ENCODE measurements at regions not wholly inside any gene's neighbourhood (a gene's known extent, or its start where the extent isn't known, plus 50 kb on each side); places are given as distances from the start of the nearest gene placed in this dataset.

GRCh38 chr5:10904862-10905432 is 143.9 kb upstream of the DAP start:
- no peak for TF ChIP-seq CTCF (IDR thresholded peaks at IDR 0.05; ENCODE audit: low read depth, low read length)
- no peak for DNase-seq (ENCODE audit: extremely low read depth, low read depth)

GRCh38 chr5:10903786-10904560 is 142.9 kb upstream of the DAP start:
- no peak for DNase-seq (ENCODE audit: extremely low read depth, low read depth)
- TF ChIP-seq CTCF (IDR thresholded peaks at IDR 0.05; ENCODE audit: low read depth, low read length): no peak

GRCh38 chr5:10902145-10902544 is 141.1 kb upstream of the DAP start:
- no peak for TF ChIP-seq CTCF (IDR thresholded peaks at IDR 0.05; ENCODE audit: low read depth, low read length)
- DNase-seq (ENCODE audit: extremely low read depth, low read depth): peak; percentile 18

- no peak for TF ChIP-seq CTCF (IDR thresholded peaks at IDR 0.05; ENCODE audit: low read depth, low read length)
- DNase-seq (ENCODE audit: extremely low read depth, low read depth): no peak
Measured at GRCh38 chr5:10898514-10898913, 137.5 kb upstream of the DAP start.

- no peak for TF ChIP-seq CTCF (IDR thresholded peaks at IDR 0.05; ENCODE audit: low read depth, low read length)
- DNase-seq (ENCODE audit: extremely low read depth, low read depth): no peak
Measured at GRCh38 chr5:10896016-10896415, 135.0 kb upstream of the DAP start.

- TF ChIP-seq CTCF (IDR thresholded peaks at IDR 0.05; ENCODE audit: low read depth, low read length): no peak
- DNase-seq (ENCODE audit: extremely low read depth, low read depth): peak; percentile 10
Measured at GRCh38 chr5:10894445-10895054, 133.5 kb upstream of the DAP start.

GRCh38 chr5:10892911-10893215 is 131.8 kb upstream of the DAP start:
- no peak for DNase-seq (ENCODE audit: extremely low read depth, low read depth)
- TF ChIP-seq CTCF (IDR thresholded peaks at IDR 0.05; ENCODE audit: low read depth, low read length): no peak

Data from AG09319 (cell line).